ENCODE measurements at regions not wholly inside any gene's neighbourhood (a gene's known extent, or its start where the extent isn't known, plus 50 kb on each side); places are given as distances from the start of the nearest gene placed in this dataset.

DNA sequence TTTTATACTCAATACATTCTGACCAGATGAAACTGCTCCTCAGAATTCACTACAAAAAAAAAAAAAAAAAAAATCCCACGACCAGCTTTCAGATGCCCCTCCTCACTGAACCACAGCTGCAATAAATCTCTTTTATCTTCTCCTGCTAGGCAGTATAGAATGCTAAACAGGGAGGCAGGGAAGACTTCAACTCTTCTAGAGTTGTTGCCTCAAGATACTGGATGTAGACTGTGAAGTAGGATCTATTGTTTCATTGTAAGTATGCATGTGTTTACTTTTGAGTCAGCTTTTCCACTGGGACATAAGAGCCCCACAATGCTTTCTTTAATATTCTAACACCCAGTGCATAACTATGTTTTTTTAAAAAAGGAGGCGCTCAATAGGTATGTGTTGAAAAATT lies 401.4 kb downstream of the TBL1XR1 start:
- POLR2A ChIA-PET, result no interaction called here

More for the DNA sequence above, 401.4 kb downstream of the TBL1XR1 start:
- Histone ChIP-seq H3F3A (replicated peaks; ENCODE audit: insufficient read depth) (no peaks in the 10 kb centered on the region), H2AFZ (ENCODE audit: low read depth) (no peak overlapping the region), H4K20me1 (ENCODE audit: insufficient read depth) (no peaks in the 10 kb centered on the region), H3K27ac (ENCODE audit: low read depth in 2 of 2, low read length in 1 of 2) (no peak overlapping the region), H3K9me3 (no peaks in the 10 kb centered on the region), H3K4me1 (ENCODE audit: control insufficient read depth in 1 of 2, insufficient read depth in 2 of 2, low read depth in 1 of 2, low read length in 1 of 2) (peaks cover 0 to 2% of the 10 kb centered on the region in 2 experiments; a peak in 2 of 4 replicates), H3K9ac (no peak overlapping the region), H3K36me3 (replicated peaks in 1 of 2; ENCODE audit: control insufficient read depth in 1 of 2, insufficient read depth in 2 of 2, low read length in 1 of 2) (no peaks in the 10 kb centered on the region), H3K4me3 (ENCODE audit: low read depth in 2 of 2, low read length in 1 of 2) (no peak overlapping the region), H3K9me2 (no peaks in the 10 kb centered on the region), H3K4me2 (no peak overlapping the region), H3K27me3 (ENCODE audit: insufficient read depth) (no peaks in the 10 kb centered on the region), H3K79me2 (ENCODE audit: insufficient read depth) (no peaks in the 10 kb centered on the region)
- no peak for DNase-seq
- TF ChIP-seq, protein P1, sequence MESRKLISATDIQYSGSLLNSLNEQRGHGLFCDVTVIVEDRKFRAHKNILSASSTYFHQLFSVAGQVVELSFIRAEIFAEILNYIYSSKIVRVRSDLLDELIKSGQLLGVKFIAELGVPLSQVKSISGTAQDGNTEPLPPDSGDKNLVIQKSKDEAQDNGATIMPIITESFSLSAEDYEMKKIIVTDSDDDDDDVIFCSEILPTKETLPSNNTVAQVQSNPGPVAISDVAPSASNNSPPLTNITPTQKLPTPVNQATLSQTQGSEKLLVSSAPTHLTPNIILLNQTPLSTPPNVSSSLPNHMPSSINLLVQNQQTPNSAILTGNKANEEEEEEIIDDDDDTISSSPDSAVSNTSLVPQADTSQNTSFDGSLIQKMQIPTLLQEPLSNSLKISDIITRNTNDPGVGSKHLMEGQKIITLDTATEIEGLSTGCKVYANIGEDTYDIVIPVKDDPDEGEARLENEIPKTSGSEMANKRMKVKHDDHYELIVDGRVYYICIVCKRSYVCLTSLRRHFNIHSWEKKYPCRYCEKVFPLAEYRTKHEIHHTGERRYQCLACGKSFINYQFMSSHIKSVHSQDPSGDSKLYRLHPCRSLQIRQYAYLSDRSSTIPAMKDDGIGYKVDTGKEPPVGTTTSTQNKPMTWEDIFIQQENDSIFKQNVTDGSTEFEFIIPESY (IDR thresholded peaks at IDR 0.05; ENCODE audit: borderline replicate concordance, low read depth), result no peak
- no peak for TF ChIP-seq TEAD4 (IDR thresholded peaks at IDR 0.05; ENCODE audit: borderline replicate concordance, insufficient read depth)
- TF ChIP-seq GABPA (IDR thresholded peaks at IDR 0.05; ENCODE audit: low read depth), result no peak
- no peak for TF ChIP-seq FOXJ3 (CRISPR knock-in tag; IDR thresholded peaks at IDR 0.05)
- no peak for TF ChIP-seq NFIC (IDR thresholded peaks at IDR 0.05; ENCODE audit: borderline replicate concordance)
- no peak for TF ChIP-seq JUND (IDR thresholded peaks at IDR 0.05)
- TF ChIP-seq EP300 (IDR thresholded peaks at IDR 0.05; ENCODE audit: borderline replicate concordance in 1 of 2, low read depth in 1 of 2, low read length in 1 of 2), result no peak
- TF ChIP-seq, protein P2, sequence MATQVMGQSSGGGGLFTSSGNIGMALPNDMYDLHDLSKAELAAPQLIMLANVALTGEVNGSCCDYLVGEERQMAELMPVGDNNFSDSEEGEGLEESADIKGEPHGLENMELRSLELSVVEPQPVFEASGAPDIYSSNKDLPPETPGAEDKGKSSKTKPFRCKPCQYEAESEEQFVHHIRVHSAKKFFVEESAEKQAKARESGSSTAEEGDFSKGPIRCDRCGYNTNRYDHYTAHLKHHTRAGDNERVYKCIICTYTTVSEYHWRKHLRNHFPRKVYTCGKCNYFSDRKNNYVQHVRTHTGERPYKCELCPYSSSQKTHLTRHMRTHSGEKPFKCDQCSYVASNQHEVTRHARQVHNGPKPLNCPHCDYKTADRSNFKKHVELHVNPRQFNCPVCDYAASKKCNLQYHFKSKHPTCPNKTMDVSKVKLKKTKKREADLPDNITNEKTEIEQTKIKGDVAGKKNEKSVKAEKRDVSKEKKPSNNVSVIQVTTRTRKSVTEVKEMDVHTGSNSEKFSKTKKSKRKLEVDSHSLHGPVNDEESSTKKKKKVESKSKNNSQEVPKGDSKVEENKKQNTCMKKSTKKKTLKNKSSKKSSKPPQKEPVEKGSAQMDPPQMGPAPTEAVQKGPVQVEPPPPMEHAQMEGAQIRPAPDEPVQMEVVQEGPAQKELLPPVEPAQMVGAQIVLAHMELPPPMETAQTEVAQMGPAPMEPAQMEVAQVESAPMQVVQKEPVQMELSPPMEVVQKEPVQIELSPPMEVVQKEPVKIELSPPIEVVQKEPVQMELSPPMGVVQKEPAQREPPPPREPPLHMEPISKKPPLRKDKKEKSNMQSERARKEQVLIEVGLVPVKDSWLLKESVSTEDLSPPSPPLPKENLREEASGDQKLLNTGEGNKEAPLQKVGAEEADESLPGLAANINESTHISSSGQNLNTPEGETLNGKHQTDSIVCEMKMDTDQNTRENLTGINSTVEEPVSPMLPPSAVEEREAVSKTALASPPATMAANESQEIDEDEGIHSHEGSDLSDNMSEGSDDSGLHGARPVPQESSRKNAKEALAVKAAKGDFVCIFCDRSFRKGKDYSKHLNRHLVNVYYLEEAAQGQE (IDR thresholded peaks at IDR 0.05; ENCODE audit: low read depth, low read length), result no peak
- TF ChIP-seq, protein P3, sequence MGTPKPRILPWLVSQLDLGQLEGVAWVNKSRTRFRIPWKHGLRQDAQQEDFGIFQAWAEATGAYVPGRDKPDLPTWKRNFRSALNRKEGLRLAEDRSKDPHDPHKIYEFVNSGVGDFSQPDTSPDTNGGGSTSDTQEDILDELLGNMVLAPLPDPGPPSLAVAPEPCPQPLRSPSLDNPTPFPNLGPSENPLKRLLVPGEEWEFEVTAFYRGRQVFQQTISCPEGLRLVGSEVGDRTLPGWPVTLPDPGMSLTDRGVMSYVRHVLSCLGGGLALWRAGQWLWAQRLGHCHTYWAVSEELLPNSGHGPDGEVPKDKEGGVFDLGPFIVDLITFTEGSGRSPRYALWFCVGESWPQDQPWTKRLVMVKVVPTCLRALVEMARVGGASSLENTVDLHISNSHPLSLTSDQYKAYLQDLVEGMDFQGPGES (IDR thresholded peaks at IDR 0.05; ENCODE audit: low read depth, low read length), result no peak
- TF ChIP-seq EZH2phosphoT487 (IDR thresholded peaks at IDR 0.05; ENCODE audit: borderline replicate concordance, low read depth), result no peak
- TF ChIP-seq RXRA (IDR thresholded peaks at IDR 0.05; ENCODE audit: borderline replicate concordance, low read depth), result no peak
- no peak for TF ChIP-seq RFX5 (IDR thresholded peaks at IDR 0.05; ENCODE audit: low read length)
- TF ChIP-seq TCF12 (IDR thresholded peaks at IDR 0.05), result no peak
- TF ChIP-seq RCOR1 (IDR thresholded peaks at IDR 0.05; ENCODE audit: low read length), result no peak
- TF ChIP-seq, protein P4, sequence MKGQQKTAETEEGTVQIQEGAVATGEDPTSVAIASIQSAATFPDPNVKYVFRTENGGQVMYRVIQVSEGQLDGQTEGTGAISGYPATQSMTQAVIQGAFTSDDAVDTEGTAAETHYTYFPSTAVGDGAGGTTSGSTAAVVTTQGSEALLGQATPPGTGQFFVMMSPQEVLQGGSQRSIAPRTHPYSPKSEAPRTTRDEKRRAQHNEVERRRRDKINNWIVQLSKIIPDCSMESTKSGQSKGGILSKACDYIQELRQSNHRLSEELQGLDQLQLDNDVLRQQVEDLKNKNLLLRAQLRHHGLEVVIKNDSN (IDR thresholded peaks at IDR 0.05; ENCODE audit: borderline replicate concordance, low read depth), result no peak
- TF ChIP-seq SMC3 (IDR thresholded peaks at IDR 0.05; ENCODE audit: low read depth, low read length), result no peak
- TF ChIP-seq, protein P5, sequence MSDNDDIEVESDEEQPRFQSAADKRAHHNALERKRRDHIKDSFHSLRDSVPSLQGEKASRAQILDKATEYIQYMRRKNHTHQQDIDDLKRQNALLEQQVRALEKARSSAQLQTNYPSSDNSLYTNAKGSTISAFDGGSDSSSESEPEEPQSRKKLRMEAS (IDR thresholded peaks at IDR 0.05; ENCODE audit: low read depth), result no peak
- no peak for TF ChIP-seq NRF1 (IDR thresholded peaks at IDR 0.05; ENCODE audit: low read depth, low read length)
- no peak for TF ChIP-seq CHD2 (IDR thresholded peaks at IDR 0.05; ENCODE audit: low read length, partially characterized antibody)
- no peak for TF ChIP-seq YY1 (IDR thresholded peaks at IDR 0.05; ENCODE audit: low read depth)
- 41% methylated on average over 2 of the region's 2 CpGs for WGBS (ENCODE audit: low lambda C conversion rate)
- CTCF ChIA-PET, result no interaction called here

All from SK-N-SH (cell line).